Thymus (tissue), 11 donors: ENCODE measurements at regions not wholly inside any gene's neighbourhood (a gene's known extent, or its start where the extent isn't known, plus 50 kb on each side); places are given as distances from the start of the nearest gene placed in this dataset.

Experiments
- DNase-seq, 9 donors: peaks; one replicate each; pipeline ENCODE4 v3.0.0-alpha.2; 2013; ENCODE audit warnings: low spot score in 9 of 9, low read depth in 6 of 9, missing footprints in 1 of 9
- H3K27ac ChIP-seq, 2 donors: one replicate each; pipeline ENCODE4 v1.5.1; 2013; ENCODE audit warnings: control low read depth in 1 of 2, low read depth in 1 of 2, low read length in 1 of 2, mild to moderate bottlenecking in 1 of 2, moderate library complexity in 1 of 2
- H3K27me3 ChIP-seq, 2 donors: one replicate each; pipeline ENCODE4 v1.5.1; 2013; ENCODE audit warnings: low read length in 1 of 2; ENCODE audit not compliant: control insufficient read depth in 2 of 2, insufficient read depth in 1 of 2
- H3K36me3 ChIP-seq, 2 donors: one replicate each; pipeline ENCODE4 v1.5.1; 2013; ENCODE audit warnings: low read length in 1 of 2, mild to moderate bottlenecking in 1 of 2, moderate library complexity in 1 of 2; ENCODE audit not compliant: control insufficient read depth in 2 of 2, insufficient read depth in 2 of 2
- H3K4me1 ChIP-seq, 2 donors: one replicate each; pipeline ENCODE4 v1.5.1; 2013; ENCODE audit warnings: low read length in 2 of 2; ENCODE audit not compliant: control insufficient read depth in 2 of 2, insufficient read depth in 2 of 2
- H3K4me3 ChIP-seq, 2 donors: one replicate each; pipeline ENCODE4 v1.5.1; 2013; ENCODE audit warnings: low read length in 2 of 2, control low read depth in 1 of 2, mild to moderate bottlenecking in 1 of 2
- H3K9me3 ChIP-seq, 2 donors: one replicate each; pipeline ENCODE4 v1.5.1; 2013; ENCODE audit warnings: low read length in 1 of 2, mild to moderate bottlenecking in 1 of 2; ENCODE audit not compliant: control insufficient read depth in 2 of 2, insufficient read depth in 1 of 2
- WGBS: extraction: QIAGEN DNeasy Blood & Tissue Kit; methylation state at CpG from one replicate; pipeline ENCODE4 v1.1.7; 2013; 5-methylcytosine and 5-hydroxymethylcytosine counted together
- donor health status: healthy.

DNA sequence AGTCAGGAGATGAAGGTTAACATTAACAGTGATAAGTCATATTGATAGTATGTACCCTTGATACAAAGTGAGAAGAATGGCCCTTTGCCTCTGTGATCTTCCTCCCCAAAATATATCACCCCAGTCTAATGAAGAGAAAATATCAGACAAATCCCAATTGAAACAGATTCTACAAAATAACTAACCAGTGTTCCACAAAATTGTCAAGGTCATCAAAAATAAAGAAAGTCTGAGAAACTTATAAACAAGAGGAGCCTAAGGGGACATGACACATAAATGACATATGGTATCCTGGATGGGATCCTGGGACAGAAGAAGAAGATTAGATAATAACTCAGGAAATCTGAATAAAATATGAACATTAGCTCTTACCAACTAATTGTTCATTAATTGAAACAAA, 398.4 kb downstream of the DSC3 start:
- Histone ChIP-seq H3K27ac (no peak overlapping the region), H3K4me3 (no peak overlapping the region), H3K4me1 (no peaks in the 10 kb centered on the region), H3K27me3 (no peaks in the 10 kb centered on the region), H3K9me3 (no peaks in the 10 kb centered on the region), H3K36me3 (no peaks in the 10 kb centered on the region)
- DNase-seq, result no peak

DNA sequence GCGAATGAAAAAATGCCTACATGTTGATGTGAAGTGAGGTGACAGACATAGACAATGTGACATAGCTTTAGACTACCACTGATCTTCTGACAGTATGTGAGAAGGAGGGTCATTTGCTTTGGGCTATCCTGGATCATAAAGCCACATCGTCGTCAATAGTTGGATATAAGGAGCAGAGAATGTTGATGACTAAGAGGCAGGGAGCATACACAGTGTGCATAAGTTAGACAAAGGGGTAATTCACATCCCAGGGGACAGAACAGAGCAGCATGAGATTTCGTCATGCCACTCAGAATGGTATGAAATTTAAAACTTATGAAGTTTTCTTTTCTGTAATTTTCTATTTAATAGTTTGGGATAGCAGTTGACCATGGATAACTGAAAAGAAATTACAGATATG, 403.2 kb downstream of the DSC3 start:
- Histone ChIP-seq H3K9me3 (no peaks in the 10 kb centered on the region), H3K27ac (no peak overlapping the region), H3K4me3 (no peak overlapping the region), H3K27me3 (no peaks in the 10 kb centered on the region), H3K36me3 (no peaks in the 10 kb centered on the region), H3K4me1 (no peaks in the 10 kb centered on the region)
- DNase-seq, result no peak
- WGBS, result 91% methylated on average over 4 of the region's 4 CpGs

DNA sequence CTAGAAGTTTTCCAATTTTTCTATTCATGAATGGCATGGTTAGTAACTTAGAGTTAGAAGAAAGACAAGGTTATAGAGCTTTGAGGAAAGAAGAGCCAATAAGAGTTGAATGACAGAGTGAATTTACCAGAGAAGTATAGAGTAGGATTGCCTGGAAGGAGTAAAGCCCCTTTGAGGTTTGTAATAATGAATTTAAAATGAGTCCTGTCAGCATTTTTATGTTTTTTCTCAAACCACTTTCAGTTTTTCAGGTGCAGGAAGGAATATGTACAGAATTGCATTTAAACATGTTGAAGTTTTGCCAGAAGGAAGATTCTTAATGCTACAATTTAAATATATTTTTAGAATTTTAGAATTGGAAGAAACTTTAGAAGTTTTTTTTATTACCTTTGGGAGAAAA, 408.3 kb downstream of the DSC3 start:
- peaks cover 0 to 3% of the 10 kb centered on the region in 2 donors for H3K9me3 ChIP-seq
- H3K36me3 ChIP-seq, result no peaks in the 10 kb centered on the region
- no peaks in the 10 kb centered on the region for H3K27me3 ChIP-seq
- no peak for DNase-seq
- H3K4me3 ChIP-seq, result no peak overlapping the region
- no peak overlapping the region for H3K27ac ChIP-seq
- H3K4me1 ChIP-seq, result no peaks in the 10 kb centered on the region

DNA sequence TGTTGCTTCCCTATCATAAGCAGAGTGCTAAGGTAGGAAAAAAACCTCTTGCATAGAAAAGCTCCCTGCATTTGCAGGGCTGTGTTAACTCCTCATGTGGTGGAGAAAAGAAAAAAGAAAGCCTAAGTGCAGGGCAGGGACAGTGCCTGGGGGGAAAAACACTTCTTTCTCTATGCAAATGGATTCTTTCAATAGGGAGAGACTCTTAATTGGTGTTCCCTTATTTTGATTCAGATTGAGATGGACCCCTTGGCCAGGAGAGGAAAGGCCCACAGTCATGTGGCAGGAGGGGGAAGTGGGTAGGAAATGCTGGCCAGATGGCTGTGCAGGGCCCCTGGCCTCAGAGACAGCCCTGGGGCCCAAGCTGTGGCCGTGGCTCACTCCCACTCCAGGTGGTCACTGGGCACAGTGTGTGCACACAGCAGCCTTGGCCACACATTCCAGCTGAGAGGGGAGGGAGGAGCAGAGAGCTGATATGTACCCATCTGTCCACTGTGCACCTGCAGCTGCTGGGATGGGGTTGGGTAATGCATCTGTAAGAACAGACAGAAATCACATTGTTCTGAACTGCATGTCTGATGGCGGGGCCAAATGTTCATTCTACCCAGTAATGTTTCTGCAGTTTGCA, 410.4 kb downstream of the DSC3 start:
- WGBS, result 57% methylated on average over 2 of the region's 2 CpGs
- Histone ChIP-seq H3K4me3 (no peak overlapping the region), H3K9me3 (peaks cover 0 to 3% of the 10 kb centered on the region in 2 donors), H3K36me3 (no peaks in the 10 kb centered on the region), H3K27ac (no peak overlapping the region), H3K27me3 (no peaks in the 10 kb centered on the region), H3K4me1 (no peaks in the 10 kb centered on the region)
- no peak for DNase-seq

DNA sequence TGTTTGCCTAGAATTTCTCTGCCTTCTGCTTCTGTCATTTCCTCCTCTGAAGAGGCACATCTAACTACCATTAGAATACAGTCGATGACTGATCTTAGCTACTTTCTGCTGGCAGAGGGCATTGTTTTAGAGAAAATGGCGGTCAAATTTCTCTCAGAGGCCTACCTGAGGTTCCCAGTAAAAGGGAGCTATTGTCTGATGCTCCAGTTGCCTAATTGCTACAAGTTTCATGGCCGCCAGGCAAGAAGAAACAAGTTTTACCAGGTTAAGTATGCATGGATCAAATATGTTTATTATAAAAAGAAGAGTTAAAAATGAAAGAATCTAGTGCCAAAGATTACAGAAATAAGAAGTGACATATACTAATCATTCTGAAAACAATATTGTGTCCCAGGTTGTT, 416.6 kb downstream of the DSC3 start:
- H3K4me1 ChIP-seq, result no peaks in the 10 kb centered on the region
- no peaks in the 10 kb centered on the region for H3K36me3 ChIP-seq
- 89% methylated on average over 3 of the region's 3 CpGs for WGBS
- H3K27me3 ChIP-seq, result no peaks in the 10 kb centered on the region
- DNase-seq, result no peak
- no peak overlapping the region for H3K27ac ChIP-seq
- no peak overlapping the region for H3K4me3 ChIP-seq
- H3K9me3 ChIP-seq, result no peaks in the 10 kb centered on the region

DNA sequence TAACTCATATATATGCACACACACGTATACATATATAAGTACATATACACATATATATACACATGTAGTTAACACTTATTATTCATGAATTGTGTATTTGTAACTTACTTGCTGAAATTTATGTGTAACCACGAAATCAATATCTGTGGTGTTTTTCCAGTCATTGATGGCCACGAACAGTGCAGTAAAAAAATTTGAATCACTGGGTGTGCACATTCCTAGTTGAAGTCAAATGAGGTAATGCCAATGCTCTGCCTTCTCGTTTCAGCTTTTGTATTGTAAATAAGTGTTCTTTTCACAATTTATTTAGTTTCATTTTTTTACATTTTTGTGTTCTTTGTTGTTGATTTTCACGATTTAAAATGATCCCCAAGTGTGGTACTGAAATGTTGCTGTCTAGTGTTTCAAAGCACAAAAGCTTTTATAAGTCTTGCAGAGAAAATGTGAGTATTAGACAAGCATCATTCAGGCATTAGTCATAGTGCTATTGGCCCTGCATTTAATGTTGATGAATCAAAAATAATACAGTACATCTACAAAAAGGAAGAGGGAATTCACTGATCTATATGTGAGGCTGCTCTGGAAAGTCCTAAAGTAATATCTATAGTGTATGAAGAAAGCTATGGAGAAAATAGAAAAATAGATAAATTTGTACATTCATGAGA, 419.0 kb downstream of the DSC3 start:
- H3K4me3 ChIP-seq, result no peak overlapping the region
- no peak overlapping the region for H3K27ac ChIP-seq
- no peaks in the 10 kb centered on the region for H3K4me1 ChIP-seq
- H3K27me3 ChIP-seq, result no peaks in the 10 kb centered on the region
- DNase-seq, result no peak
- no peaks in the 10 kb centered on the region for H3K9me3 ChIP-seq
- 81% methylated on average over 5 of the region's 5 CpGs for whole genome bisulfite sequencing
- no peaks in the 10 kb centered on the region for H3K36me3 ChIP-seq

DNA sequence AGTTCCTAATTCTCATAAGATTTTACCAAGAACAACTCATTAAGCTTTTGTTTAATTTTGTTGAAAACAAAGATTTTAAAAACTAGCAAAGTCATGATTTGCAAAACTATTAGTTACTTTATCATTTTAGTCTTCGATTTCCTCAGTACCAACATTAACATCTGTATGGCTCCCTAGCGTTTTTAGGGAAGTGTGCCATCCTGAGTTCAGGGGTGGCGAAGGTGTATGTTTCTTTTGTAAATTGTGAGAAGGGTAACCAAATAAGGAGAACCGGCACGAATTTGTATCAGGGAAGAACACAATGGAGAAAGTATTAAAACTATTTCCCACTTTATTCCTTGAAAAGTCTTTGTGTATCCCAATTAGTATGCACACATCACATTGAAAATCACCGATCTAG, 419.9 kb downstream of the DSC3 start:
- H3K27ac ChIP-seq, result no peak overlapping the region
- WGBS, result 58% methylated on average over 6 of the region's 6 CpGs
- H3K4me3 ChIP-seq, result no peak overlapping the region
- H3K4me1 ChIP-seq, result no peaks in the 10 kb centered on the region
- no peaks in the 10 kb centered on the region for H3K9me3 ChIP-seq
- DNase-seq, result no peak
- no peaks in the 10 kb centered on the region for H3K36me3 ChIP-seq
- H3K27me3 ChIP-seq, result no peaks in the 10 kb centered on the region

DNA sequence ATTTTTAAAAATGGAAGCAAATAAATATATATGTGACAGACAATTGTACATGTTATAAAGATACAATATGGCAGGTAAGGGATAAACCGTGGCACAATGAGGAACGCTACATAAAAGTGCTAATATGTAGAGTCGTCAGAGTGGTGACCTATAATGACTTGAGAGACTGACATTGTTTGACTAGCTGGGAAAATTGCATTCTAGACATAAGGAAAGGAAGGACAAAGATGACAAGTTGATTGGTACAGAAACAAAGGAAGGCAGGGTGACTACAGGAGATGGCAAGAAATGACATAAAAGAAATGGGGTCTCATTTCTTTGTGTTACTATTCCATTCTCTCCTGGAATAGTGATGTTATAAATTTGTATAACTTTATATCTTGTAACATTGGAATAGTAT, 420.4 kb downstream of the DSC3 start:
- no peak overlapping the region for H3K27ac ChIP-seq
- H3K27me3 ChIP-seq, result no peaks in the 10 kb centered on the region
- H3K36me3 ChIP-seq, result no peaks in the 10 kb centered on the region
- 94% methylated on average over 3 of the region's 3 CpGs for WGBS
- no peak overlapping the region for H3K4me3 ChIP-seq
- DNase-seq, result no peak
- H3K4me1 ChIP-seq, result no peaks in the 10 kb centered on the region
- no peaks in the 10 kb centered on the region for H3K9me3 ChIP-seq

DNA sequence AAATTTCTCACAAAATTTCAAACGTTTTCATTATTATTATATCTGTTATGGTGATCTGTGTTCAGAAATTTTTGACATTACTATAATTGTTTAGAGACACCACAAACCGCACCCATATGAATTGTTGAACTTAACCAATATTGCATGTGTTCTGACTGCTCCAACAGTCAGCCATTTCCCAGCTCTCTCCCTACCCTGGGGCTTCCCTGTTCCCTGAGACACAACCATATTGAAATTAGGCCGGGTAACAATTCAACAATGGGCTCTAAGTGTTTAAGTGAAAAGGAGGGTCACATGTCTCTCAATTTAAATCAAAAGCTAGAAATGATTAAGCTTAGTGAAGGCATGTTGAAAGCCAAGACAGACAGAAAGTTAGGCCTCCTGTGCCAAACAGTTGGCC, 424.0 kb downstream of the DSC3 start:
- no peak overlapping the region for H3K4me3 ChIP-seq
- no peak for DNase-seq
- H3K9me3 ChIP-seq, result no peaks in the 10 kb centered on the region
- WGBS, result 90% methylated on average over 3 of the region's 3 CpGs
- no peaks in the 10 kb centered on the region for H3K4me1 ChIP-seq
- H3K27ac ChIP-seq, result no peak overlapping the region
- no peaks in the 10 kb centered on the region for H3K36me3 ChIP-seq
- H3K27me3 ChIP-seq, result no peaks in the 10 kb centered on the region
